NCI-H2107 (cell line): ENCODE measurements at regions not wholly inside any gene's neighbourhood (a gene's known extent, or its start where the extent isn't known, plus 50 kb on each side); places are given as distances from the start of the nearest gene placed in this dataset.

Source experiments
- DNase-seq: peaks from one replicate; lab custom pipeline; 2025; lab: John Stamatoyannopoulos, UW

GRCh38 chr13:68128297-68128915 is 898.3 kb upstream of the PCDH9 start:
- no peak for DNase-seq

- no peak for DNase-seq
Measured at GRCh38 chr13:68125087-68125480, 894.9 kb upstream of the PCDH9 start.

GRCh38 chr13:68124437-68125086 is 894.4 kb upstream of the PCDH9 start:
- DNase-seq, result no peak

- DNase-seq, result no peak
Measured at GRCh38 chr13:68110178-68110768, 880.1 kb upstream of the PCDH9 start.

- DNase-seq, result no peak
Measured at GRCh38 chr13:68107667-68108066, 877.5 kb upstream of the PCDH9 start.

- no peak for DNase-seq
Measured at GRCh38 chr13:68099631-68100030, 869.5 kb upstream of the PCDH9 start.

- DNase-seq, result no peak
Measured at GRCh38 chr13:68081061-68081460, 850.9 kb upstream of the PCDH9 start.

- DNase-seq, result no peak
Measured at GRCh38 chr13:68078874-68079273, 848.7 kb upstream of the PCDH9 start.

GRCh38 chr13:68078469-68078868 is 848.3 kb upstream of the PCDH9 start:
- DNase-seq, result no peak

GRCh38 chr13:68076046-68076445 is 845.9 kb upstream of the PCDH9 start:
- no peak for DNase-seq

GRCh38 chr13:68066879-68067513 is 836.9 kb upstream of the PCDH9 start:
- DNase-seq, result no peak

GRCh38 chr13:68064001-68064770 is 834.0 kb upstream of the PCDH9 start:
- no peak for DNase-seq

- no peak for DNase-seq
Measured at GRCh38 chr13:68063181-68063580, 833.0 kb upstream of the PCDH9 start.

GRCh38 chr13:68057836-68058235 is 827.7 kb upstream of the PCDH9 start:
- no peak for DNase-seq

GRCh38 chr13:68056816-68057710 is 826.9 kb upstream of the PCDH9 start:
- DNase-seq, result no peak

GRCh38 chr13:68051910-68052309 is 821.8 kb upstream of the PCDH9 start:
- DNase-seq, result no peak

GRCh38 chr13:68050761-68051160 is 820.6 kb upstream of the PCDH9 start:
- DNase-seq, result no peak

- DNase-seq, result no peak
Measured at GRCh38 chr13:68048802-68049359, 818.7 kb upstream of the PCDH9 start.

GRCh38 chr13:68047889-68048288 is 817.8 kb upstream of the PCDH9 start:
- DNase-seq, result no peak

- DNase-seq, result no peak
Measured at GRCh38 chr13:68046903-68047302, 816.8 kb upstream of the PCDH9 start.
